Epithelial cell of esophagus (primary cell): ENCODE measurements at regions not wholly inside any gene's neighbourhood (a gene's known extent, or its start where the extent isn't known, plus 50 kb on each side); places are given as distances from the start of the nearest gene placed in this dataset.

Source experiments
- DNase-seq: peaks from one replicate; pipeline ENCODE4 v3.0.0; 2010; ENCODE audit warnings: low read depth
- H3K4me3 ChIP-seq: 2 replicates; pipeline ENCODE4 v1.5.1; 2011; ENCODE audit warnings: mild to moderate bottlenecking, low read length, control low read depth
- TF ChIP-seq, protein P1 (sequence below): IDR thresholded peaks from 2 replicates; pipeline ENCODE4 v1.5.1; 2011; ENCODE audit warnings: low read depth, mild to moderate bottlenecking, low read length, control low read depth, inconsistent platforms; ENCODE audit not compliant: insufficient read depth; ENCODE audit errors: missing control alignments

DNA sequence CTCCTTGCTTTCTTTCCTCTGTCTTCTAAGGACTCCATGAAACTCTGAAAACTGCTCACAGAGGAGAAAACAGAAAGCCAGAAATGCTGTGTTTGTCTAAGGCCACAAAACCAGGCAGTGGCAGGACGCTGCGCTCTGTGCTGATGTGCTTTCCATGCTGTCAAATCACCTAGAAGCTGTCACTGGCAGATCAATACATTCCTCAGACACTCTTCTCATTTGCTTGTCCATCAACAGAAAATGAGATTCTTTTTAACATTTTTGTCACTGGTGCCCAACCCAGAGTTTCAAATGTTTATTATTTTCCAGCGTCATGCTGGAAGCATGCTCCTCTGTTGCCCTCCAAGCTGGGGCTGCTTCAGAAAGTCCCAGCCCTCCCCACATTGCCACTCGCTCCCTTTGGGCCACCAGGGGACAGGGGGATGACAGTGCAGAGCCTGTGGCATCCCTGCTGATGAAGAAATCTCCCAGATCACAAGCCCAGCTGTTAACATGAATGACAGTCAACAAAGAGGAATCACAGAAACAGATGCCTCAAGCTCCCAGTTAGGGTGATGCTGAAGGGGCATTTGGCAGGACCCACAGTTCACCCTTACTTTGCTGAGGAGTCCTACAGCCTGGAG lies 117.5 kb upstream of the MEIS1 start:
- DNase-seq, result no peak
- TF ChIP-seq, protein P1, sequence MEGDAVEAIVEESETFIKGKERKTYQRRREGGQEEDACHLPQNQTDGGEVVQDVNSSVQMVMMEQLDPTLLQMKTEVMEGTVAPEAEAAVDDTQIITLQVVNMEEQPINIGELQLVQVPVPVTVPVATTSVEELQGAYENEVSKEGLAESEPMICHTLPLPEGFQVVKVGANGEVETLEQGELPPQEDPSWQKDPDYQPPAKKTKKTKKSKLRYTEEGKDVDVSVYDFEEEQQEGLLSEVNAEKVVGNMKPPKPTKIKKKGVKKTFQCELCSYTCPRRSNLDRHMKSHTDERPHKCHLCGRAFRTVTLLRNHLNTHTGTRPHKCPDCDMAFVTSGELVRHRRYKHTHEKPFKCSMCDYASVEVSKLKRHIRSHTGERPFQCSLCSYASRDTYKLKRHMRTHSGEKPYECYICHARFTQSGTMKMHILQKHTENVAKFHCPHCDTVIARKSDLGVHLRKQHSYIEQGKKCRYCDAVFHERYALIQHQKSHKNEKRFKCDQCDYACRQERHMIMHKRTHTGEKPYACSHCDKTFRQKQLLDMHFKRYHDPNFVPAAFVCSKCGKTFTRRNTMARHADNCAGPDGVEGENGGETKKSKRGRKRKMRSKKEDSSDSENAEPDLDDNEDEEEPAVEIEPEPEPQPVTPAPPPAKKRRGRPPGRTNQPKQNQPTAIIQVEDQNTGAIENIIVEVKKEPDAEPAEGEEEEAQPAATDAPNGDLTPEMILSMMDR, result no peak
- H3K4me3 ChIP-seq, result no peak overlapping the region

DNA sequence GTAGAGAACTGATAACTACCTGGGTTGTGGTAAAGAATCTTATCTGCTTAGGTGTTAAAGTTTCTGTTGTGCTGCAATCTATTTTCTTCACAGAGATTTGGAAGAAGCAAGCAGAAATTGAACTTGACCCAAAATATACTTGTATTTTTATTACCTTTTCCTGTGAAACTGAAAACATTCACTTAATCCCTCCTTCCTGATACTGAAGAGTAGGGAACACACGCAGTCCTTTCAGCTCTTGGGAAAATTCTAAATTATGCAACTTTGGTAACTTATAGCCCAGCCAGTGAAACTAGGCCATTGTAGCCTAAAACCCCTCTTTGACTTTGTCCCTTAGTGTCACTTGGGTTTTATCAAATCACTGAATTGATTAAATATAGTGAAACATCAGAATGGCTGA lies 128.4 kb upstream of the MEIS1 start:
- no peak for DNase-seq
- TF ChIP-seq, protein P1, result no peak
- H3K4me3 ChIP-seq, result no peak overlapping the region

DNA sequence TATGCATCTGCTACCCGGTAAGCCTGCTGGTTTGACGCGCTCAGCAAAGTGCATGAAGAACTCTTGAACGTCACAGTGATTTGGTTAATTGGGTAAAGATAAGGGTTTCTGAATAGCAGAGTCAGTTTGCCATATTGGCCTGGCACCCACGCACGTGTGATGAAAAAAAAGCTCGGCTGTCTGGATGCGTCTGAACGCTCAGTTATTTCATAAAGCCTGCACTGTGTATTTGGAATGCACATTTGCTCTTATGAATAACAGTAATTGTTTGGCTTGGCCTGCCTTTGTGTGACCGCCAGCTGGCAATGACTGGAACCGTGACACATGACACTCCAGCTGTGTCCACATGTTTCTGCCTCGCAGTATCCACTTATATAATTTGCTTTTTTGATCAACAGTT lies 129.2 kb upstream of the MEIS1 start:
- TF ChIP-seq, protein P1, result no peak
- no peak overlapping the region for H3K4me3 ChIP-seq
- DNase-seq, result peak; percentile 1

DNA sequence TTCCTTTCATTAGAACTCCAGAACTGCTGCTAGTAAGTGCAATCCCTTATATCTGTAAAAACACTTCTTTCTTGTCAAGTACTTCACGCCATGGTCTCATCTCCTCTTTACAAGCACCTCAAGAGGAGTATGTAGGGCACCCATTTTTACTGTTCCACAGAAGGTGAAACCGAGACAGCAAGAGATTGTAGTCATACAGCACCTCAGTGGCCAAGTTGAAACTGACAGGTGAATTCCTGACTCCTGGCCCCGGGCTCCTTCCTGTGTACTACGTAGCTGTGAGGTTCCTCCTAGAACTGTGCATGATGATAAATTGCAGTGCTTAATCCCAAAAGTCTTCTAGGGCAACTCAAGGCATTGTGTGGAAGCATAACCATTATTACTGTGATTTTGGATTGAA lies 131.5 kb upstream of the MEIS1 start:
- TF ChIP-seq, protein P1, result no peak
- no peak for DNase-seq
- no peak overlapping the region for H3K4me3 ChIP-seq

DNA sequence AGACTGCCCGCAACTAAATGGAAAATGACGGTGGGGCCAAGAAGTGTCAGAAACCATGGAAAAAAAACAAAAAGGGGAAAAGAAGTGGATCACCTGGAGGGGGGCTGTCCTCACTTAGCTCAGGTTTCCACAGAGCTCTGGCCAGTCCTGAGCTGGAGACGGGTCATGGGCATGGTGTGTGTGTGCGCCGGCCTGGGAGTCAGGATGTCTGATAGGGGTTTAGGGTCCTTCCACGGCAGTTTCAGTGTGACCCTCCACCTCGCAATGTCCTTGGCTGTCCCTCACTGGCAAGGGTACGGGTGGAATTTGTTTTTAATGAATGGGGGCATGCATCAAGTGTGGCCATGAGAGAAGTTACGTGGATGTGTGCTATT lies 133.2 kb upstream of the MEIS1 start:
- TF ChIP-seq, protein P1, result no peak
- H3K4me3 ChIP-seq, result no peak overlapping the region
- DNase-seq, result no peak

DNA sequence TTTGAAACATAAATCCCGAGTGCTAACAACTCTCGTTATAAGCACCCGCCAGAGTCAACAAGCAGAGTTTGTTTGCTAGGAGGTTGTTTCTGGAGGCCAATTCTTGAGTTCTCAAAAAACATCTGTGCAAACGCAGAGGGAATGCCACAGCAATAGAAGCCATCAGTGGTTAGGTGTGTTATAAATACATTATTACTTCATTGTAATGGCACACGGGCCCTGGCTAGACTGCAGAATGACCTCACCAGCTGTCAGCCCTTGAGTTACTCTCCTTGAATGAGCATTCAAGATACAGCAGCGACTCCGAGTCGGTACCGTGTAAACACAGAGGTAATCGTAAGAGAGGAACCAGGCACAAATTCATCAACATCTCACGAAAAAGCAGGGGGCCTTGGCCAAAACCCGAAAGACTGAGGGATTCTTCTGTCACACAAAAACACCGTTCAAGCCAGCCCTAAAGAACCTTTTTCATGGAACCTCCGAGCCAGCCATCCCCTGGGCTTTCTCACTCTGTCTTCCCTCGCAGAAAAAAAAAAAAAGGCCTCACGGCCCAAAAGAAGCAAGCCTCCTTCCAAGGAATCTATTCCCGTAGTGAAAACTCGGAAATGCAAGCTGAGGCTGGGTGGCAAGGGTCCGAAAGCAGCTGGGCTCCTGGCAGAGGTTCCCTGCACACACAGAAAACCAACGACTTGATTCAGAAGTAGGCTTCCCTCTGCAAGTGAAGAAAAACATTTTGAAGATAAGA lies 133.7 kb upstream of the MEIS1 start:
- H3K4me3 ChIP-seq, result no peak overlapping the region
- DNase-seq, result peak; percentile 29
- TF ChIP-seq, protein P1, result no peak

DNA sequence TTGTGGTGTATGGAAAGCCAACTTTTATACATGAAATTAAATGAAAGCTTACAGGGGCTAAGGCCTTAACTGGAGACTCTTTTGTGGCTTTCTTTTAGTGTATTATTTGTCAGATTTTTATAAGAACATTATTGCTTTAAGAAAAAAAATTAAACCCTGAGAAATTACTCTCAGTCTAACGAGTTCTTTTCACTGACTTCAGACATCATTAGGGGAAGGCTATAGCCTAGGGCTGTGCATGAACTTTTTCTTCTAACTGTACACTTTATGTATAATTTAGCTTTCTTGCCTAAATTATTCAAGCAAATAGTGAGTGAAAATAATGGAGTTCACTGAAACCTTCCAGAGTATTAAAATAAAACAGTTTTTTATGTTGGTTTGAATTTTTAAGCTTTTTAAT lies 151.1 kb upstream of the MEIS1 start:
- no peak overlapping the region for H3K4me3 ChIP-seq
- TF ChIP-seq, protein P1, result no peak
- DNase-seq, result no peak
